MV-4-11 (cell line): ENCODE measurements at regions not wholly inside any gene's neighbourhood (a gene's known extent, or its start where the extent isn't known, plus 50 kb on each side); places are given as distances from the start of the nearest gene placed in this dataset.
"Not testable (repeated sequence)": the region's sequence is repeated elsewhere in the genome, so short reads cannot be mapped to it uniquely, and the experiment has no call there.

Experiments used
- DNase-seq: peaks from one replicate; lab custom pipeline; 2025; lab: John Stamatoyannopoulos, UW

- no peak for DNase-seq
These were observed 59.6 kb upstream of the CASK start for GRCh38 chrX:41982953-41983352.

DNA sequence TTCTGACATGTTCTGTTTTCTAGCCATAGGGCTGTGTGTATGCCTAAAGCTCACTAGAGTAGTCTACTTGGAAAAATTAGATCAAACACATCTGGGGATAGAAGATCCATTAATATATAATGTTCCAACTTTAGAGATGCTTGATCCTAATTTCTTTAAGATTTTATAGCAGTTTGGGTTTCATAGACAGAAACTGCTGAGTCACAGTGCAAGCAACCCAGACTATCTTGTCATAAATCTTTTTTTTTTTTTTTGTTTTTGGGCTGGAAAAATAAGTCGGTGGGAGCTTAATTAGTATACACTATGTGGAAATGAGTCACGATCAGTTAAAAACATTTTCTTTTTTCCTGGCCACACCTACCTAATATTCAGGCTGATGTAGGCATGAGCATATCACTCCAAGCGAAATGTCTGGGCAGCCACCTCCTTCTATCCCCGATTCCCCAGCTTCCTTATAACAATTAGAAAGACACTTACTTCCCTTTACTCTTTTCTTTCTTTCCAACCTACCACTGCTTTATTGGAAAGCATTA, 58.2 kb upstream of the CASK start:
- DNase-seq = no peak

DNA sequence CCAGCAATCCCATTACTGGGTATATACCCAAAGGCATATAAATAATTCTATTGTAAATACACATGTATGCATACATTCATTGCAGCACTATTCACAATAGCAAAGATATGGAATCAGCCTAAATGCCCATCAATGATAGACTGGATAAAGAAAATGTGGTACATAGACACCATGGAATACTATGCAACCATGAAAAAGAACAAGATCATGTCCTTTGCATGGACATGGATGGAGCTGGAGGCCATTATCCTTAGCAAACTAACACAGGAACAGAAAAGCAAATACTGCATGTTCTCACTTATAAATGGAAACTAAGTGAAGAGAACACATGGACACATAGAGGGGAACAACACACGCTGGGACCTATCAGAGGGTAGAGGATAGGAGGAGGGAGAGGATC, 51.3 kb upstream of the CASK start:
- DNase-seq = not testable (repeated sequence)

DNA sequence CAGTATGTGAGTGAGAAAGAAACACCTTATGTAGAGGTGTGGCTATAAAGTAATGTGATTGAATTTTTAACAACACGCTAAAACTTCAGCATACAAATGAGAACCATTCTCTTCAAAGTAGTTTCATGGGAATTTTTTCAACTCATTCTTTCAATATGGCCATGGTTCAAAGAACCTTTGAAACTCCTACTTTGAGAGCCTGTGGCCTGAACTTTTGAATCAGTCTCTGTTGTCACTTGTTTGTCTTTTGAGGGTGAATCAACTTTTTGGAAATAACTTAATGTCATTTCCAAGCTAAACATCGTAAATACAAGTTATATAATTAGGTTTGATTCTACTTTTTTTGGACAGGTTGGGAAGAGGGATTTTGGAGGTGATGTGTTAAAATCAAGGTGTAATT, 49.9 kb upstream of the CASK start:
- no peak for DNase-seq
